ENCODE measurements at regions not wholly inside any gene's neighbourhood (a gene's known extent, or its start where the extent isn't known, plus 50 kb on each side); places are given as distances from the start of the nearest gene placed in this dataset.

DNA sequence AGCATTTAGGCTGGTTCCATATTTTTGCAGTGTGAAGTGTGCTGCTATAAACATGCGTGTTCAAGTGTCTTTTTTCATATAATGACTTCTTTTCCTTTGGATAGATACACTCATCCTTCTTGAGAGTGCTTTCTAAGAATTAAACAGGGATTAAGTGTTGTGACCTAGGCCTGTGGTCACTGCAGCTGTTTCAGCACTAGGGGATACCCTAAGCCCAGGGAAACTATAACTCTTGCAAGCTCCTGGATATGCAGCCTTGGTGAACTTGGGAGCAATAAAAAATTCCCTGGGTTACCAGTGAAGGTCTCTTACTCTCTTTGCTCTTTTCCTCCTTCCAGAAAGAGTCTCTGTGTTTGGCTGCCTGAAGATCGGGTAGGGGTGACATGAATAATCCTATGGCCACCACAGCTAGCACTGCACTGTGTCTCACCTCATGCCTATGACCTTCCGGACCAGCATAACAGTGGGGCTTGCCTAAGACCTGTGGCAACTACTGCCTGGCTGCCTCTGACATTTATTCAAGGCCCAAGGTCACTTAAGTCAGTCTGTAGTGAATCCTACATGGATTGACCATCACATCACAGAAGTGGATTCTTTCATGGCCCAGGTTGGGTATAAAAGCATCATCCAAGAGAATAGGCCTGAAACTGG is 799.7 kb downstream of the DACH1 start:
- in situ Hi-C loops (cut with HindIII; ENCODE audit: low sequenced_read_pairs) = no loop called here
- TF ChIP-seq CTCF (IDR thresholded peaks at IDR 0.05; ENCODE audit: low read depth, low read length, missing control alignments) = peak; percentile 32
- H3K4me3 ChIP-seq (ENCODE audit: low read depth, low read length) = no peak overlapping the region
- DNase-seq (ENCODE audit: low read depth) = no peak

GRCh38 chr13:71056581-71056980 is 810.4 kb downstream of the DACH1 start:
- no peak for DNase-seq (ENCODE audit: low read depth)
- no peak overlapping the region for H3K4me3 ChIP-seq (ENCODE audit: low read depth, low read length)
- in situ Hi-C loops (cut with HindIII; ENCODE audit: low sequenced_read_pairs) = no loop called here
- TF ChIP-seq CTCF (IDR thresholded peaks at IDR 0.05; ENCODE audit: low read depth, low read length, missing control alignments) = no peak

DNA sequence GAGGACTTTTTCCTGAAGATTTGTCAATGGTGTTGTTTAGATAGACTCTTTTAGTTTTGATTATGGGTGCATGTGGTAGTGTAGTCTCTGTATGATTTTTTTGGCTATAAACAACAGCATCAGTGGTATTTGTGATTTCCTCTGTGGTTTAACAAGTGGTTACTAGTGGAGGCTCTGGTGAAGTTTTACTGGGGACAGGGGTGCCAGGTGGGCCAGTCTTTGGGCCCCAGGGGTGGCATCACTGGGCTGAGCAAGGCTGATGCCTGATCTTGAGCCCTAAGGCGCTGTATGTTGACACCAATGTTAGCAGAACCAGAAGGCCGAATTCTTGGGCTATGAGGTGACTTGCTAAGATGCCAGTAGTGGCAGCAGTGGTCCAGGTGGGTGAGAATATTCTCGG is 811.4 kb downstream of the DACH1 start:
- TF ChIP-seq CTCF (IDR thresholded peaks at IDR 0.05; ENCODE audit: low read depth, low read length, missing control alignments) = no peak
- H3K4me3 ChIP-seq (ENCODE audit: low read depth, low read length) = no peak overlapping the region
- in situ Hi-C loops (cut with HindIII; ENCODE audit: low sequenced_read_pairs) = no loop called here
- no peak for DNase-seq (ENCODE audit: low read depth)

- DNase-seq (ENCODE audit: low read depth) = no peak
- no peak for TF ChIP-seq CTCF (IDR thresholded peaks at IDR 0.05; ENCODE audit: low read depth, low read length, missing control alignments)
- H3K4me3 ChIP-seq (ENCODE audit: low read depth, low read length) = no peak overlapping the region
- in situ Hi-C loops (cut with HindIII; ENCODE audit: low sequenced_read_pairs) = no loop called here
These were observed 812.0 kb downstream of the DACH1 start for GRCh38 chr13:71055047-71055446.

- H3K4me3 ChIP-seq (ENCODE audit: low read depth, low read length) = no peak overlapping the region
- TF ChIP-seq CTCF (IDR thresholded peaks at IDR 0.05; ENCODE audit: low read depth, low read length, missing control alignments) = no peak
- in situ Hi-C loops (cut with HindIII; ENCODE audit: low sequenced_read_pairs) = no loop called here
- DNase-seq (ENCODE audit: low read depth) = no peak
These were observed 812.6 kb downstream of the DACH1 start for GRCh38 chr13:71054358-71054757.

- no peak overlapping the region for H3K4me3 ChIP-seq (ENCODE audit: low read depth, low read length)
- TF ChIP-seq CTCF (IDR thresholded peaks at IDR 0.05; ENCODE audit: low read depth, low read length, missing control alignments) = no peak
- in situ Hi-C loops (cut with HindIII; ENCODE audit: low sequenced_read_pairs) = no loop called here
- DNase-seq (ENCODE audit: low read depth) = no peak
These were observed 815.4 kb downstream of the DACH1 start for GRCh38 chr13:71051573-71051972.

All from astrocyte of the cerebellum (primary cell).